ENCODE measurements at regions not wholly inside any gene's neighbourhood (a gene's known extent, or its start where the extent isn't known, plus 50 kb on each side); places are given as distances from the start of the nearest gene placed in this dataset.

DNA sequence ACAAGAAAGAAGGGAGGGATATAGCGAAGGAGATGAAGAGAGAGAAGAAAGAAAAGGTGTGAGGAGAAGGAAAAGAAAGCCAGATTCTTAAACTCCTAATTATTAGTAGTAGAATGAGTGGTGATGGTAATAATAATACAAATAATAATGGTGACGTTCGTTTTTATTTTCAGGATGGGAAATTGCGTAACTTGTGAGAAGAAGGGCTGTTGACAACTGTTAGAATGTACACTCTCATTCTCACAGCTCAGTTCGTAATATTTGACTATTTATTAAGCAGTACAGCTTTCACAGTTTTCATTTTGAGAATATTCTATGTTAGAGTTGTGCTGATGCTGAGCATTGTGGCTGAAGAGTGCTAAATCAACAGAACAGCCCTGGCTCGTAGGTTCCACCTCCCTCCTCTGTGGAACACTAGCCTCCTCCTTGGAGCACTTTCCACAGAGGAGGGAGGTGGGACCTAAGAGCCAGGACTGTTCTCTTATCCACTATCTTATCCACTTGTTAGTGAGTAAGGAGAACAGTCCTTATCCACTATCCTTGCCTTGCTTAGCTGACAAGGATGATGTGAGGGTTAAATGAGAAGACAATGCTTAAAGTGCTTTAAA, 258.3 kb upstream of the VLDLR start:
- H3K9ac ChIP-seq (ENCODE audit: low read depth, low read length): no peak overlapping the region
- no peaks in the 10 kb centered on the region for H3K9me3 ChIP-seq (ENCODE audit: control insufficient read depth, insufficient read depth, low read length)
- no peaks in the 10 kb centered on the region for H3K36me3 ChIP-seq (ENCODE audit: insufficient read depth, low read length)
- peaks cover 18% of the 10 kb centered on the region for H3K4me1 ChIP-seq (ENCODE audit: insufficient read depth, low read length)

GRCh38 chr9:2363781-2364180, 257.8 kb upstream of the VLDLR start:
- H3K9me3 ChIP-seq (ENCODE audit: control insufficient read depth, insufficient read depth, low read length): no peaks in the 10 kb centered on the region
- no peak overlapping the region for H3K9ac ChIP-seq (ENCODE audit: low read depth, low read length)
- H3K4me1 ChIP-seq (ENCODE audit: insufficient read depth, low read length): peaks cover 18% of the 10 kb centered on the region
- no peaks in the 10 kb centered on the region for H3K36me3 ChIP-seq (ENCODE audit: insufficient read depth, low read length)

GRCh38 chr9:2367970-2368369, 253.6 kb upstream of the VLDLR start:
- Histone ChIP-seq H3K36me3 (ENCODE audit: insufficient read depth, low read length) (no peaks in the 10 kb centered on the region), H3K9me3 (ENCODE audit: control insufficient read depth, insufficient read depth, low read length) (no peaks in the 10 kb centered on the region)

GRCh38 chr9:2373648-2374047, 247.9 kb upstream of the VLDLR start:
- Histone ChIP-seq H3K36me3 (ENCODE audit: insufficient read depth, low read length) (no peaks in the 10 kb centered on the region), H3K9ac (ENCODE audit: low read depth, low read length) (no peak overlapping the region), H3K9me3 (ENCODE audit: control insufficient read depth, insufficient read depth, low read length) (0 out of 2 replicates have a peak, but pooled peaks cover 4% of the 10 kb centered on the region), H3K4me1 (ENCODE audit: insufficient read depth, low read length) (no peaks in the 10 kb centered on the region)

More at GRCh38 chr9:2367970-2368369, 253.6 kb upstream of the VLDLR start:
- H3K9ac ChIP-seq (ENCODE audit: low read depth, low read length): no peak overlapping the region
- peaks cover 4% of the 10 kb centered on the region; the same call in 1 of the 2 replicates for H3K4me1 ChIP-seq (ENCODE audit: insufficient read depth, low read length)

GRCh38 chr9:2375114-2375513, 246.5 kb upstream of the VLDLR start:
- no peaks in the 10 kb centered on the region for H3K4me1 ChIP-seq (ENCODE audit: insufficient read depth, low read length)
- no peak overlapping the region for H3K9ac ChIP-seq (ENCODE audit: low read depth, low read length)
- no peaks in the 10 kb centered on the region for H3K36me3 ChIP-seq (ENCODE audit: insufficient read depth, low read length)
- H3K9me3 ChIP-seq (ENCODE audit: control insufficient read depth, insufficient read depth, low read length): 0 out of 2 replicates have a peak, but pooled peaks cover 4% of the 10 kb centered on the region

DNA sequence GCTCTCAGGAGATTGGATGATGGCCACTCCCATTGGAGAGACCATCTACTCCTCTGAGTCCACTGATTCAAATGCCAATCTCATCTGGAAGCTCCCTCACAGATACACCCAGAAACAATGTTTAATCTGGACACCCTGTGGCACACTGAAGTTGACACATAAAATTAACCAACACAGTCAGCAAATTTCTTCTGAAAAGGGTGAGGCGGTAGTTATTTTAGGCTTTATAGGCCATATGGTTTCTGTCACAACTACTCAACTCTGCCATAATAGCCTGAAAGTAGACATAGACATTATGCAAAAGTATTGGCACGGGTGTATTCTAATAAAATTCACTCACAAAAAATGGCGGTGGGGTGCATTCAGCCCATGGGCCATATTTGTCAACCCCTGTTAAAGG, 244.5 kb upstream of the VLDLR start:
- Histone ChIP-seq H3K9me3 (ENCODE audit: control insufficient read depth, insufficient read depth, low read length) (0 out of 2 replicates have a peak, but pooled peaks cover 4% of the 10 kb centered on the region), H3K9ac (ENCODE audit: low read depth, low read length) (no peak overlapping the region), H3K36me3 (ENCODE audit: insufficient read depth, low read length) (no peaks in the 10 kb centered on the region), H3K4me1 (ENCODE audit: insufficient read depth, low read length) (no peaks in the 10 kb centered on the region)

GRCh38 chr9:2377834-2378233, 243.8 kb upstream of the VLDLR start:
- no peaks in the 10 kb centered on the region for H3K36me3 ChIP-seq (ENCODE audit: insufficient read depth, low read length)
- H3K9ac ChIP-seq (ENCODE audit: low read depth, low read length): no peak overlapping the region
- no peaks in the 10 kb centered on the region for H3K4me1 ChIP-seq (ENCODE audit: insufficient read depth, low read length)
- 0 out of 2 replicates have a peak, but pooled peaks cover 4% of the 10 kb centered on the region for H3K9me3 ChIP-seq (ENCODE audit: control insufficient read depth, insufficient read depth, low read length)

DNA sequence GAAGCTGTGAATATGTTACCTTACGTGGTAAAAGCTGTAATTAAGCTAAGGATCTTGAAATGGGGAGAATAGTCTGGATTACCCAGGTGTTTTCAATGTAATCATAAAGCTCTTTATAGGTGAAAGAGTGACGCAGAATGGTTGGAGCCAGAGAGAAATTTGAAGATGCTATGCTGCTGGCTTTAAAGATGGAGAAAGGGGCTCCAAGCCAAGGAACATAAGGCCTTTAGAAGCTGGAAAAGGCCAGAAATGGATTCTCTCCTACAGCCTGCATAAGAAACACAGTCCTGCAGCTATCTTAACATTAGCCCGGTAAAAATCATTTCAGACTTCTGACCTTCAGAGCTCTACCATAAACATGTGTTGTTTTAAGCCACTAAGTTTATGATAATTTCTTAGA, 243.3 kb upstream of the VLDLR start:
- Histone ChIP-seq H3K9ac (ENCODE audit: low read depth, low read length) (no peak overlapping the region), H3K4me1 (ENCODE audit: insufficient read depth, low read length) (no peaks in the 10 kb centered on the region), H3K36me3 (ENCODE audit: insufficient read depth, low read length) (no peaks in the 10 kb centered on the region), H3K9me3 (ENCODE audit: control insufficient read depth, insufficient read depth, low read length) (0 out of 2 replicates have a peak, but pooled peaks cover 4% of the 10 kb centered on the region)

- Histone ChIP-seq H3K4me1 (ENCODE audit: insufficient read depth, low read length) (no peaks in the 10 kb centered on the region), H3K9ac (ENCODE audit: low read depth, low read length) (no peak overlapping the region), H3K9me3 (ENCODE audit: control insufficient read depth, insufficient read depth, low read length) (0 out of 2 replicates have a peak, but pooled peaks cover 4% of the 10 kb centered on the region), H3K36me3 (ENCODE audit: insufficient read depth, low read length) (no peaks in the 10 kb centered on the region)
These were observed 242.8 kb upstream of the VLDLR start for GRCh38 chr9:2378816-2379215.

- Histone ChIP-seq H3K36me3 (ENCODE audit: insufficient read depth, low read length) (no peaks in the 10 kb centered on the region), H3K9ac (ENCODE audit: low read depth, low read length) (no peak overlapping the region), H3K4me1 (ENCODE audit: insufficient read depth, low read length) (no peaks in the 10 kb centered on the region), H3K9me3 (ENCODE audit: control insufficient read depth, insufficient read depth, low read length) (0 out of 2 replicates have a peak, but pooled peaks cover 4% of the 10 kb centered on the region)
These were observed 236.8 kb upstream of the VLDLR start for GRCh38 chr9:2384741-2385140.

DNA sequence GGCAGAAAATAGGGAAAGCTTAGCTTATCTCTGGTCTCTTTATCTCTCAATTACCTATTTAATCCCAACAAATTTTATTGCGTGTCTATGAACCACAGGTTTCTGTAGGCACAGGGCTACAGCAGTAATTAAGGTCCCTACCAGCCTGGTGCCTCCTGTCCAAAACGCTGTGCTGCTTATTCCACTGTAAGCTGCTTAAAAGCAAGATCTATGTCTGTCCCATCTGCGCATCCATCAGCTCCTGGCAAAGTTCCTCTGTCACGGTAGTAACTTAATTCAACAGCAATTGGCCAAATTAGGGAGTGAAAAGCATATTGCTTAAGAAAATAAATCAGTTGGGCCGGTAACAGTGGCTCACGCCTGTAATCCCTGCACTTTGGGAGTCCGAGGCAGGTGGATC, 235.8 kb upstream of the VLDLR start:
- no peak overlapping the region for H3K9ac ChIP-seq (ENCODE audit: low read depth, low read length)
- no peaks in the 10 kb centered on the region for H3K4me1 ChIP-seq (ENCODE audit: insufficient read depth, low read length)
- H3K36me3 ChIP-seq (ENCODE audit: insufficient read depth, low read length): no peaks in the 10 kb centered on the region
- H3K9me3 ChIP-seq (ENCODE audit: control insufficient read depth, insufficient read depth, low read length): 0 out of 2 replicates have a peak, but pooled peaks cover 4% of the 10 kb centered on the region

DNA sequence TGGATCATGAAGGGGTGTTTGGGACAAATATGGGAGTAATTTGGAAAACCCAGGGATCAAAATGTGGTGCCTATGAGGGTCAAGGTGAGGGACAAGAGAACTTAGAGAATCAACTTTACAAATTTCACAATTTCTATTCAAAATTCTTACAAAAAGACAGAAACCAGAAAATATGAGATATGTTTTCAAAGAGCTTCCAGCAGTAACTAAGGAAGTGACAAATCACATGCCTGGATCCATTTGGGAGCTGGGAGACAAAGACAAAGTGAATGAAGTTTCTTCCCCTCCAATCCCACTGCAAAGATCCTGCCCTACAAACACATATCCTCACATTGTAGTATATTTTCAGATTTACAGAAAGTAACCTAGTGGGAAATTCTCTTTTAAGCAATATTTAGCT, 235.0 kb upstream of the VLDLR start:
- H3K4me1 ChIP-seq (ENCODE audit: insufficient read depth, low read length): no peaks in the 10 kb centered on the region
- no peak overlapping the region for H3K9ac ChIP-seq (ENCODE audit: low read depth, low read length)
- H3K9me3 ChIP-seq (ENCODE audit: control insufficient read depth, insufficient read depth, low read length): 0 out of 2 replicates have a peak, but pooled peaks cover 4% of the 10 kb centered on the region
- H3K36me3 ChIP-seq (ENCODE audit: insufficient read depth, low read length): no peaks in the 10 kb centered on the region

DNA sequence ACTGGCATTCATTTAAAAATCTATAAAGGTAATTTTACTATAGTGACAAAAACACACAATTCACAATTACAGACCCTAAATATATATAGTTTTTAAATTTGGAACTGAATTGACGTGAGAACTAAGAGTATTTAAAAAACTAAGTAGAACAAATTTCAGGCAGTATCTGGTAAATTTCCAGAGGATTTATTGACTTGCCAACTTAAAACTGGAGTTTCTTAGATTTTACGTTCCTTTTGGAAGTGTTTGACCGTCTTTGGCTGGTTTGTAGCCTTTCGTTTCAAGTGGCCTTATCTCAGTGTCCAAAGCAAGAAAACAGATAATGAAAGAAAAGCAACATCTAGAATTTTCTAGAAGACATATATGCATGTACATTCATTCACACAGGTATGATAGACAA, 234.4 kb upstream of the VLDLR start:
- Histone ChIP-seq H3K9ac (ENCODE audit: low read depth, low read length) (no peak overlapping the region), H3K4me1 (ENCODE audit: insufficient read depth, low read length) (no peaks in the 10 kb centered on the region), H3K9me3 (ENCODE audit: control insufficient read depth, insufficient read depth, low read length) (0 out of 2 replicates have a peak, but pooled peaks cover 4% of the 10 kb centered on the region), H3K36me3 (ENCODE audit: insufficient read depth, low read length) (no peaks in the 10 kb centered on the region)

- Histone ChIP-seq H3K36me3 (ENCODE audit: insufficient read depth, low read length) (no peaks in the 10 kb centered on the region), H3K4me1 (ENCODE audit: insufficient read depth, low read length) (no peaks in the 10 kb centered on the region), H3K9ac (ENCODE audit: low read depth, low read length) (no peak overlapping the region), H3K9me3 (ENCODE audit: control insufficient read depth, insufficient read depth, low read length) (0 out of 2 replicates have a peak, but pooled peaks cover 4% of the 10 kb centered on the region)
These were observed 232.2 kb upstream of the VLDLR start for GRCh38 chr9:2389404-2389803.

DNA sequence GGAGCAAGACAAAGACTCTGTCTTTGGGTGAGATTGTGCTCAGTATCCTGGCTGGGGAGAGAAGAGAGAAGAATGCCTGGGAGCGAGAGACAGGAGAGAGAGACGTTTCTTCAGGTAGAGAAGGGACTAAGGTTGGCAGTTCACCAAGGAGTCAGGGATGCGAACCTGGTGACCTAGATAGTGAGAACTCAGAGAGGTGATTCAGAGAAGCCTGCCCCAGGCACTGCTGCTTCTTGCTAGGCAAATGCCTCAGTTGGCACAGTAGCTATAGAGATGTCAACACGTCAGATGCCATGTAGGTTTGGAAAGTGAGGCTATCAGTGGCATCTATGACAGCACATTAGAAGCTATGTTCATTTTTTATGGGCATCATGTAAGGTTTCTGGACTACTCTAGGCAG, 231.6 kb upstream of the VLDLR start:
- 0 out of 2 replicates have a peak, but pooled peaks cover 4% of the 10 kb centered on the region for H3K9me3 ChIP-seq (ENCODE audit: control insufficient read depth, insufficient read depth, low read length)
- no peaks in the 10 kb centered on the region for H3K36me3 ChIP-seq (ENCODE audit: insufficient read depth, low read length)
- no peak overlapping the region for H3K9ac ChIP-seq (ENCODE audit: low read depth, low read length)
- H3K4me1 ChIP-seq (ENCODE audit: insufficient read depth, low read length): no peaks in the 10 kb centered on the region

Measured in ES-I3 (cell line).